ENCODE measurements at regions not wholly inside any gene's neighbourhood (a gene's known extent, or its start where the extent isn't known, plus 50 kb on each side); places are given as distances from the start of the nearest gene placed in this dataset.

- Mint-ChIP-seq H3K36me3 (ENCODE audit: insufficient read depth) (no peaks in the 10 kb centered on the region), H3K4me1 (ENCODE audit: low read depth) (peaks cover 5% of the 10 kb centered on the region), H3K27ac (no peak overlapping the region), H3K27me3 (peaks cover 25% of the 10 kb centered on the region), H3K4me3 (ENCODE audit: low read depth) (no peak overlapping the region), H3K9me3 (ENCODE audit: low read depth) (no peaks in the 10 kb centered on the region)
- no peak for DNase-seq (ENCODE audit: low spot score, unreplicated experiment)
- no peak for TF ChIP-seq CTCF (IDR thresholded peaks at IDR 0.05; ENCODE audit: unreplicated experiment)
These were observed 57.2 kb upstream of the COMTD1 start for GRCh38 chr10:75292794-75293445.

GRCh38 chr10:75291805-75292204, 56.0 kb upstream of the COMTD1 start:
- no peaks in the 10 kb centered on the region for H3K9me3 Mint-ChIP-seq (ENCODE audit: low read depth)
- H3K4me1 Mint-ChIP-seq (ENCODE audit: low read depth) = peaks cover 5% of the 10 kb centered on the region
- H3K27ac Mint-ChIP-seq = no peak overlapping the region
- no peaks in the 10 kb centered on the region for H3K36me3 Mint-ChIP-seq (ENCODE audit: insufficient read depth)
- no peak overlapping the region for H3K4me3 Mint-ChIP-seq (ENCODE audit: low read depth)
- TF ChIP-seq CTCF (IDR thresholded peaks at IDR 0.05; ENCODE audit: unreplicated experiment) = no peak
- DNase-seq (ENCODE audit: low spot score, unreplicated experiment) = no peak
- H3K27me3 Mint-ChIP-seq = peaks cover 36% of the 10 kb centered on the region

- no peak overlapping the region for H3K4me3 Mint-ChIP-seq (ENCODE audit: low read depth)
- H3K36me3 Mint-ChIP-seq (ENCODE audit: insufficient read depth) = no peaks in the 10 kb centered on the region
- no peak overlapping the region for H3K27ac Mint-ChIP-seq
- H3K27me3 Mint-ChIP-seq = peaks cover 37% of the 10 kb centered on the region
- no peak for DNase-seq (ENCODE audit: low spot score, unreplicated experiment)
- peaks cover 3% of the 10 kb centered on the region for H3K9me3 Mint-ChIP-seq (ENCODE audit: low read depth)
- no peak for TF ChIP-seq CTCF (IDR thresholded peaks at IDR 0.05; ENCODE audit: unreplicated experiment)
- peaks cover 18% of the 10 kb centered on the region for H3K4me1 Mint-ChIP-seq (ENCODE audit: low read depth)
These were observed 52.5 kb upstream of the COMTD1 start for GRCh38 chr10:75288140-75288711.

DNA sequence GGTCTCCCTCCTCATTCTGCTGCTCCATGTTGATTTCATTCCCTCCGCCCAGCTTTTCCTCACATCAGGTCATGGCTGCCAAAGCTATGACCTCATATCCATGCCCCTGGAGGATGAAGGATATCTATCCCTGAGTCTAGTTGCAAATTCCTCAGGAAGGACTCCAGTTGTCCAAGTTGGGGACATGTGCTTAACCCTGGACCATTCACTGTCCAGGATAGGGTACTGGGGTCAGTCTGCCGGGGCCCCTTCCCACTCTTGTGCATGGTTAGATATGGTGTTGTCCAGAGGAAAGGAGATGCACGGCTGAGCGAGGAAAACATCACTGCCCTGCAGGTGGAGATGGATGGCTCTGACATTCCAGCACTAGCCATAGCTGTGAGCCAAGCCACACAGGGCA, 51.9 kb upstream of the COMTD1 start:
- Mint-ChIP-seq H3K27ac (no peak overlapping the region), H3K36me3 (ENCODE audit: insufficient read depth) (no peaks in the 10 kb centered on the region), H3K4me1 (ENCODE audit: low read depth) (peaks cover 23% of the 10 kb centered on the region), H3K9me3 (ENCODE audit: low read depth) (peaks cover 3% of the 10 kb centered on the region), H3K27me3 (peaks cover 32% of the 10 kb centered on the region), H3K4me3 (ENCODE audit: low read depth) (no peak overlapping the region)
- no peak for DNase-seq (ENCODE audit: low spot score, unreplicated experiment)
- no peak for TF ChIP-seq CTCF (IDR thresholded peaks at IDR 0.05; ENCODE audit: unreplicated experiment)

- Mint-ChIP-seq H3K27ac (no peak overlapping the region), H3K9me3 (ENCODE audit: low read depth) (peaks cover 3% of the 10 kb centered on the region), H3K36me3 (ENCODE audit: insufficient read depth) (no peaks in the 10 kb centered on the region), H3K4me3 (ENCODE audit: low read depth) (no peak overlapping the region), H3K27me3 (peaks cover 29% of the 10 kb centered on the region), H3K4me1 (ENCODE audit: low read depth) (peaks cover 23% of the 10 kb centered on the region)
- no peak for DNase-seq (ENCODE audit: low spot score, unreplicated experiment)
- no peak for TF ChIP-seq CTCF (IDR thresholded peaks at IDR 0.05; ENCODE audit: unreplicated experiment)
These were observed 51.1 kb upstream of the COMTD1 start for GRCh38 chr10:75286901-75287300.
